Osteoblast (primary cell): ENCODE measurements at regions not wholly inside any gene's neighbourhood (a gene's known extent, or its start where the extent isn't known, plus 50 kb on each side); places are given as distances from the start of the nearest gene placed in this dataset.
"Not testable (repeated sequence)": the region's sequence is repeated elsewhere in the genome, so short reads cannot be mapped to it uniquely, and the experiment has no call there.

Experiments used
- DNase-seq: peaks from one replicate; pipeline ENCODE4 v3.0.0; 2011; ENCODE audit warnings: low spot score, mixed read lengths; ENCODE audit not compliant: insufficient read length; ENCODE audit errors: missing footprints
- H2AFZ ChIP-seq: 2 replicates; pipeline ENCODE4 v1.6.0; 2011; ENCODE audit warnings: mild to moderate bottlenecking, low read length
- H3K27ac ChIP-seq: 2 replicates; pipeline ENCODE4 v1.5.1; 2011; ENCODE audit warnings: mild to moderate bottlenecking, low read depth, low read length, moderate library complexity
- H3K27me3 ChIP-seq: 2 replicates; pipeline ENCODE4 v1.6.0; 2012; ENCODE audit warnings: mild to moderate bottlenecking, control low read depth, inconsistent platforms, low read length, moderate library complexity; ENCODE audit not compliant: insufficient read depth
- H3K36me3 ChIP-seq: 2 replicates; pipeline ENCODE4 v1.5.1; 2011; ENCODE audit warnings: mild to moderate bottlenecking, low read length, control low read depth, moderate library complexity; ENCODE audit not compliant: insufficient read depth
- H3K4me1 ChIP-seq: 2 replicates; pipeline ENCODE4 v1.5.1; 2011; ENCODE audit warnings: mild to moderate bottlenecking, low read length, control low read depth, moderate library complexity; ENCODE audit not compliant: insufficient read depth
- H3K4me2 ChIP-seq: 2 replicates; pipeline ENCODE4 v1.6.0; 2011; ENCODE audit warnings: mild to moderate bottlenecking, low read length; ENCODE audit not compliant: insufficient read depth
- H3K4me3 ChIP-seq: fragments of 200-600 bp; sonication (generic); 3 replicates; pipeline ENCODE4 v1.5.1; 2012; ENCODE audit warnings: mild to moderate bottlenecking, low read length, inconsistent platforms; ENCODE audit not compliant: insufficient read depth
- H3K79me2 ChIP-seq: 2 replicates; pipeline ENCODE4 v1.6.0; 2012; ENCODE audit warnings: mild to moderate bottlenecking, low read length, control low read depth, inconsistent platforms; ENCODE audit not compliant: insufficient read depth
- H3K9me3 ChIP-seq: 2 replicates; pipeline ENCODE4 v1.5.1; 2011; ENCODE audit warnings: low read depth, low read length, control low read depth
- H4K20me1 ChIP-seq: 2 replicates; pipeline ENCODE4 v1.6.0; 2012; ENCODE audit warnings: mild to moderate bottlenecking, low read length, control low read depth; ENCODE audit not compliant: insufficient read depth
- CTCF ChIP-seq: IDR thresholded peaks from 2 replicates; pipeline ENCODE4 v1.5.1; 2011; ENCODE audit warnings: mild to moderate bottlenecking, low read depth, low read length, moderate library complexity; ENCODE audit errors: extremely low read depth

- no peaks in the 10 kb centered on the region for H3K4me1 ChIP-seq
- H3K9me3 ChIP-seq, result no peaks in the 10 kb centered on the region
- H3K4me2 ChIP-seq, result no peak overlapping the region
- no peak overlapping the region for H3K27ac ChIP-seq
- H3K27me3 ChIP-seq, result no peaks in the 10 kb centered on the region
- TF ChIP-seq CTCF, result no peak
- H4K20me1 ChIP-seq, result no peaks in the 10 kb centered on the region
- H3K4me3 ChIP-seq, result no peak overlapping the region
- H2AFZ ChIP-seq, result no peak overlapping the region
- no peaks in the 10 kb centered on the region for H3K36me3 ChIP-seq
- no peaks in the 10 kb centered on the region for H3K79me2 ChIP-seq
- no peak for DNase-seq
Measured at GRCh38 chr5:174559566-174560090, 164.8 kb upstream of the MSX2 start.

- Histone ChIP-seq H2AFZ (no peak overlapping the region), H3K79me2 (no peaks in the 10 kb centered on the region), H3K4me2 (no peak overlapping the region), H3K4me1 (no peaks in the 10 kb centered on the region), H3K9me3 (no peaks in the 10 kb centered on the region), H3K27ac (no peak overlapping the region), H4K20me1 (no peaks in the 10 kb centered on the region), H3K36me3 (no peaks in the 10 kb centered on the region), H3K27me3 (no peaks in the 10 kb centered on the region), H3K4me3 (no peak overlapping the region)
- no peak for DNase-seq
- TF ChIP-seq CTCF, result no peak
Measured at GRCh38 chr5:174560861-174561260, 163.5 kb upstream of the MSX2 start.

- not testable (repeated sequence) for DNase-seq, H2AFZ ChIP-seq, H3K4me3 ChIP-seq, H3K79me2 ChIP-seq, H3K9me3 ChIP-seq, H3K36me3 ChIP-seq, H3K27me3 ChIP-seq, H4K20me1 ChIP-seq, H3K27ac ChIP-seq, H3K4me2 ChIP-seq, H3K4me1 ChIP-seq
Measured at GRCh38 chr5:174563040-174563439, 161.3 kb upstream of the MSX2 start.

GRCh38 chr5:174563899-174564298 lies 160.5 kb upstream of the MSX2 start:
- no peak for TF ChIP-seq CTCF
- H2AFZ ChIP-seq, result no peak overlapping the region
- no peaks in the 10 kb centered on the region for H3K27me3 ChIP-seq
- DNase-seq, result no peak
- H3K4me1 ChIP-seq, result no peaks in the 10 kb centered on the region
- H3K27ac ChIP-seq, result no peak overlapping the region
- H3K4me3 ChIP-seq, result no peak overlapping the region
- no peaks in the 10 kb centered on the region for H4K20me1 ChIP-seq
- no peaks in the 10 kb centered on the region for H3K79me2 ChIP-seq
- H3K36me3 ChIP-seq, result no peaks in the 10 kb centered on the region
- no peak overlapping the region for H3K4me2 ChIP-seq
- H3K9me3 ChIP-seq, result no peaks in the 10 kb centered on the region
